ENCODE measurements at regions not wholly inside any gene's neighbourhood (a gene's known extent, or its start where the extent isn't known, plus 50 kb on each side); places are given as distances from the start of the nearest gene placed in this dataset.

GRCh38 chr5:44622331-44622730 is 186.4 kb upstream of the MRPS30 start:
- H3K36me3 ChIP-seq: no peaks in the 10 kb centered on the region
- H3K27ac ChIP-seq: no peak overlapping the region
- DNase-seq: no peak
- TF ChIP-seq EP300 (IDR thresholded peaks at IDR 0.05; ENCODE audit: low read depth) (no peak), CTCF (IDR thresholded peaks at IDR 0.05) (no peak), POLR2A (IDR thresholded peaks at IDR 0.05) (no peak), POLR2AphosphoS5 (IDR thresholded peaks at IDR 0.05) (no peak)
- peaks cover 0 to 3% of the 10 kb centered on the region in 2 donors for H3K9me3 ChIP-seq
- WGBS, 2 donors (ENCODE audit: low coverage in 1 of 2): 78 to 80% methylated on average over 4 of the region's 4 CpGs
- intact Hi-C loops (cut with DNase I; ENCODE audit: low total_unique reads) (no loop called here), in situ Hi-C loops (cut with MboI; ENCODE audit: low pct_ligation_motif_present in 1 of 4, low pct_unique_long_range_greater_than_20kb in 1 of 4, low sequenced_read_pairs in 3 of 4) (no loop called here)
- H3K4me3 ChIP-seq: no peak overlapping the region
- no peaks in the 10 kb centered on the region for H3K4me1 ChIP-seq
- H3K27me3 ChIP-seq: no peaks in the 10 kb centered on the region

DNA sequence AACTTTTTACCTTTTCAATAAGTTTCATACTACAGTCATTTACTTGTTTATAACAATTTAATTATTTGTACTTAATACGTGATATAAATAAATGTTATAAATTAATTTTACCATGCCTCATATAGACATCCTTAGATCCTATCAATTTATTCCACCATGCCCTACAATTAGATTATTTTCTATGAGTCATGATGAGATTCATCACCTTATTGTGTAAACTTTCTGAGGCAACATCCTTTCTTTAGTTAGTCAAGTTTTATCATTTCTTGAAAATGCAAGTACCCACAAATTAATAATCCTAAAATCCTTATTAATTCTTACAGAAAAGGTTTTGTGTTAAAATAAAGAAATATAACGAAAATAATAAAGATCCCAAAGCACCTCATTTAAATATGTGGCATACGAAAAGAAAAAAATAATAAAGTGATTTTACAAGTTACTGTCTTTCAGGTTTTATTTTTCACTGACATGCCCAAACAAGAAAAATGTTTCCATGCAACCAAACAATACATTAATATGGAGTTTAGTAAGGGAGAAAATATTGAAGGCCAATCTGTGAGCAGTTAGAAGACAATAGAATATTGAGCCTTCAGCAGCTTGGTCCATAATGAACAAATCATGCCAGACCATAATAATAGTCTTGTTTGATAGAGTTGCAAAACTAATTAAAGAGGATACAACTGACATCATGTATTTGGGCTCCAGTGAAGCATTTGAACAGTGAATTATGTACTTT is 188.7 kb upstream of the MRPS30 start:
- DNase-seq: no peak
- peaks cover 0 to 3% of the 10 kb centered on the region in 2 donors for H3K9me3 ChIP-seq
- no peaks in the 10 kb centered on the region for H3K36me3 ChIP-seq
- H3K27ac ChIP-seq: no peak overlapping the region
- no peak overlapping the region for H3K4me3 ChIP-seq
- H3K4me1 ChIP-seq: no peaks in the 10 kb centered on the region
- no peaks in the 10 kb centered on the region for H3K27me3 ChIP-seq
- intact Hi-C loops (cut with DNase I; ENCODE audit: low total_unique reads): no loop called here
- TF ChIP-seq POLR2AphosphoS5 (IDR thresholded peaks at IDR 0.05): no peak
- no peak for TF ChIP-seq POLR2A (IDR thresholded peaks at IDR 0.05)
- no peak for TF ChIP-seq EP300 (IDR thresholded peaks at IDR 0.05; ENCODE audit: low read depth)
- no peak for TF ChIP-seq CTCF (IDR thresholded peaks at IDR 0.05)
- in situ Hi-C loops (cut with MboI; ENCODE audit: low pct_ligation_motif_present in 1 of 4, low pct_unique_long_range_greater_than_20kb in 1 of 4, low sequenced_read_pairs in 3 of 4): no loop called here
- WGBS, 2 donors (ENCODE audit: low coverage in 1 of 2): 83 to 87% methylated on average over 3 of the region's 3 CpGs

DNA sequence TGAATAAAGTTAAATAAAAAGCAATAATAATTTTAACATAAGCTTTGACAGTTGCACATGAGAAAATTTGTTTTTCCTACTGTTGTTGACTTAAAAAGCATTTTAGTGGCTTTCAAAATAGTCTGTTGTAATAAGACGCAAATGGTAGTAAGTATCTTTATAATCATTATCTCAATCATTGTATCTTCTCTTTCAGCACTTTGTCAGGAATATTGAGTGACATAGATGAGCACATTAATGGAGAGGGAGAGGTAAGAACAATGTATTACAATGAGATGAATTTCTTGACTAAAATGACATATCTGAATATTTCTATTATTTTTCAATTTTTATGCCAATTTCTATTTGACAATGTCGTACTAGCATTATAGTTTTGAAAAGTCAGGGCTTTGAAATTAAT is 193.9 kb upstream of the MRPS30 start:
- Histone ChIP-seq H3K4me3 (no peak overlapping the region), H3K27me3 (no peaks in the 10 kb centered on the region), H3K36me3 (no peaks in the 10 kb centered on the region), H3K4me1 (no peaks in the 10 kb centered on the region), H3K27ac (no peak overlapping the region), H3K9me3 (no peaks in the 10 kb centered on the region)
- DNase-seq: no peak
- 84% methylated on average over 2 of the region's 2 CpGs for WGBS, 2 donors (ENCODE audit: low coverage in 1 of 2)
- intact Hi-C loops (cut with DNase I; ENCODE audit: low total_unique reads) (no loop called here), in situ Hi-C loops (cut with MboI; ENCODE audit: low pct_ligation_motif_present in 1 of 4, low pct_unique_long_range_greater_than_20kb in 1 of 4, low sequenced_read_pairs in 3 of 4) (no loop called here)
- TF ChIP-seq POLR2AphosphoS5 (IDR thresholded peaks at IDR 0.05): no peak

DNA sequence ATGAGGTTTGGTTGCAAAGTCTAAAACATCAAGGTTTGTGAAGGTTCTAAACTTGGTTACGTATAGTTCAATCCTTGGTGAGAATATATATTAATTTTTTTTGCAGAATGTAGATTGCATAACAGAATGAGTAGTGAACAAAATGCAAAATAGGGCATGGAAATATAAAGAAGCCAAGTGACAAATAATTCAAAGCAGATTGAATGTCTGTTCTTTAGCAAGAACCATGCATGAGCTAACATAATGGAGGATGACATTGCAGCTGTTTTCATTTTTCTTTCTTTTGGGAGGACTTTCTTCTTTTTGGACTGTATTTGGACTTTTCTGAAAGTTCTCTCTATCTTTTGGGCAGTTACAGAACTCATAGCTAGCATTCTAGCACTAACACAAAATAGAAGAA is 194.8 kb upstream of the MRPS30 start:
- no peaks in the 10 kb centered on the region for H3K9me3 ChIP-seq
- TF ChIP-seq EP300 (IDR thresholded peaks at IDR 0.05; ENCODE audit: low read depth): no peak
- no peak for TF ChIP-seq POLR2AphosphoS5 (IDR thresholded peaks at IDR 0.05)
- TF ChIP-seq CTCF (IDR thresholded peaks at IDR 0.05): no peak
- TF ChIP-seq POLR2A (IDR thresholded peaks at IDR 0.05): no peak
- intact Hi-C loops (cut with DNase I; ENCODE audit: low total_unique reads): no loop called here

DNA sequence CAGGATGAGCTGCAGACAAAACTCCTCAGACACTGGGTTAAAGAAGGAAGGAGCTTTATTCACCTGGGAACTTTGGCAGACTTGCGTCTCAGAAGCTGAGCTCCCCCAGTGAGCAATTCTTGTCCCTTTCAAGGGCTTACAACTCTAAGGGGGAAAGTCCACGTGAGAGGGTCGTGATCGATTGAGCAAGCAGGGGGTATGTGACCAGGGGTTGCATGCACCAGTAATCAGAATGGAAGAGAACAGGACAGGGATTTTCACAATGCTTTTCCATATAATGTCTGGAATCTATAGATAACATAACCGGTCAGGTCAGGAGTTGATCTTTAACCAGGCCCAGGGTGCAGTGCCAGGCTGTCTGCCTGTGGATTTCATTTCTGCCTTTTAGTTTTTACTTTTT is 202.8 kb upstream of the MRPS30 start:
- TF ChIP-seq CTCF (IDR thresholded peaks at IDR 0.05) (no peak), POLR2AphosphoS5 (IDR thresholded peaks at IDR 0.05) (no peak), POLR2A (IDR thresholded peaks at IDR 0.05) (no peak), EP300 (IDR thresholded peaks at IDR 0.05; ENCODE audit: low read depth) (no peak)
- in situ Hi-C loops (cut with MboI; ENCODE audit: low pct_ligation_motif_present in 1 of 4, low pct_unique_long_range_greater_than_20kb in 1 of 4, low sequenced_read_pairs in 3 of 4) (no loop called here), intact Hi-C loops (cut with DNase I; ENCODE audit: low total_unique reads) (no loop called here)
- Histone ChIP-seq H3K27ac (no peak overlapping the region), H3K4me3 (no peak overlapping the region), H3K27me3 (no peaks in the 10 kb centered on the region), H3K4me1 (no peaks in the 10 kb centered on the region), H3K9me3 (no peaks in the 10 kb centered on the region), H3K36me3 (no peaks in the 10 kb centered on the region)
- 66 to 71% methylated on average over 1 to 5 of the region's 5 CpGs for WGBS, 2 donors (ENCODE audit: low coverage in 1 of 2)
- DNase-seq: no peak

More for the DNA sequence above, 194.8 kb upstream of the MRPS30 start:
- in situ Hi-C loops (cut with MboI; ENCODE audit: low pct_ligation_motif_present in 1 of 4, low pct_unique_long_range_greater_than_20kb in 1 of 4, low sequenced_read_pairs in 3 of 4): no loop called here
- no peaks in the 10 kb centered on the region for H3K36me3 ChIP-seq
- H3K4me3 ChIP-seq: no peak overlapping the region
- H3K27ac ChIP-seq: no peak overlapping the region
- no peaks in the 10 kb centered on the region for H3K27me3 ChIP-seq
- WGBS, 2 donors (ENCODE audit: low coverage in 1 of 2): 81 to 84% methylated on average over 1 of the region's 1 CpG
- DNase-seq: no peak
- H3K4me1 ChIP-seq: no peaks in the 10 kb centered on the region
